ENCODE measurements at regions not wholly inside any gene's neighbourhood (a gene's known extent, or its start where the extent isn't known, plus 50 kb on each side); places are given as distances from the start of the nearest gene placed in this dataset.

DNA sequence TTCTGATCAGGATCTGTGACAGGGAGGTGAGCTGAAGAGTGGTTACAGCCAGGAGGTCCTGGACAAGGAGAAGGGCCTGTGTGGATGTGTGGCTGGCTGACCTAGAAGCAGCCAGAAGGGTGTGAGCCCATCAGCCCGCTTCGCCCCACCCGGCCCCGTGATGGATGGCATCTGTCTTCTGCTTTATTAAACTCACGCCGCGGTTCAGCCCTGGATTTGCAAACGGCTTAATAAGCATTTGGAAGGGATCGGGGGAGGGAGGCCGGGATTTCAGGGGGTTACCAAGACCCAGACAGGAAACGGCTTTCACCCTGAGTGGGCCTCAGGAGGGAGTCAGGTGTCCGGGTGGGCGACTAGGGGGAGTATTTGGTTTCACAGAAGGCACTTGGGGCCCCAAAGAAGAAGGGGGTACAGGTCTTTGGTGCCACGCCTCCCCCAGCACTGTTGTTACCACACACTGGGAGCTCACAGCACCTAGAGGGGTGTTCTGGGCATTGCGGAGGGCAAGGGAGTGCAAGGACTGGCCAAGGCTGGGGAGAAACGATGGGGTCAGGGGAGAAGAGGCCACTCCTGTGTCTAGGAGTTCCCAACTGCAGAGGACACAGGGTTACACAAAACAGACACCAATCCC is 53.8 kb upstream of the FOXP4 start:
- TF ChIP-seq POLR2A (IDR thresholded peaks at IDR 0.05) (no peak), CTCF (IDR thresholded peaks at IDR 0.05) (no peak)
